NCI-H2196 (cell line): ENCODE measurements at regions not wholly inside any gene's neighbourhood (a gene's known extent, or its start where the extent isn't known, plus 50 kb on each side); places are given as distances from the start of the nearest gene placed in this dataset.
"Not testable (repeated sequence)": the region's sequence is repeated elsewhere in the genome, so short reads cannot be mapped to it uniquely, and the experiment has no call there.

Source experiments
- DNase-seq: peaks from one replicate; lab custom pipeline; 2025; ENCODE audit not compliant: unreplicated experiment; lab: John Stamatoyannopoulos, UW

- DNase-seq: no peak
These were observed 106.4 kb downstream of the MINAR1 start for GRCh38 chr15:79538527-79538926.

- DNase-seq: no peak
These were observed 107.3 kb downstream of the MINAR1 start for GRCh38 chr15:79539401-79539800.

- no peak for DNase-seq
These were observed 108.4 kb downstream of the MINAR1 start for GRCh38 chr15:79540551-79540950.

GRCh38 chr15:79541196-79541595 lies 109.1 kb downstream of the MINAR1 start:
- DNase-seq: no peak

GRCh38 chr15:79543097-79543496 lies 111.0 kb downstream of the MINAR1 start:
- no peak for DNase-seq

- DNase-seq: no peak
These were observed 117.1 kb downstream of the MINAR1 start for GRCh38 chr15:79549196-79549595.

GRCh38 chr15:79560384-79560783 lies 128.2 kb downstream of the MINAR1 start:
- no peak for DNase-seq

GRCh38 chr15:79561982-79562381 lies 129.8 kb downstream of the MINAR1 start:
- no peak for DNase-seq

- DNase-seq: no peak
These were observed 130.3 kb downstream of the MINAR1 start for GRCh38 chr15:79562403-79562815.

- DNase-seq: no peak
These were observed 130.8 kb downstream of the MINAR1 start for GRCh38 chr15:79562899-79563298.

GRCh38 chr15:79570004-79570403 lies 137.9 kb downstream of the MINAR1 start:
- no peak for DNase-seq

GRCh38 chr15:79572691-79573404 lies 140.7 kb downstream of the MINAR1 start:
- no peak for DNase-seq

- DNase-seq: not testable (repeated sequence)
These were observed 142.5 kb downstream of the MINAR1 start for GRCh38 chr15:79574431-79575273.

- DNase-seq: no peak
These were observed 150.5 kb downstream of the MINAR1 start for GRCh38 chr15:79582650-79583049.

GRCh38 chr15:79592126-79592525 lies 160.0 kb downstream of the MINAR1 start:
- DNase-seq: no peak

- DNase-seq: no peak
These were observed 161.2 kb downstream of the MINAR1 start for GRCh38 chr15:79593119-79593869.

GRCh38 chr15:79595306-79595705 lies 163.2 kb downstream of the MINAR1 start:
- no peak for DNase-seq

- DNase-seq: peak; percentile 53
These were observed 164.0 kb downstream of the MINAR1 start for GRCh38 chr15:79595995-79596622.

- no peak for DNase-seq
These were observed 166.5 kb downstream of the MINAR1 start for GRCh38 chr15:79598639-79599038.

- no peak for DNase-seq
These were observed 169.4 kb downstream of the MINAR1 start for GRCh38 chr15:79601405-79602086.

- DNase-seq: no peak
These were observed 170.0 kb downstream of the MINAR1 start for GRCh38 chr15:79602180-79602579.
